Hepatocyte (in vitro differentiated cells): ENCODE measurements at regions not wholly inside any gene's neighbourhood (a gene's known extent, or its start where the extent isn't known, plus 50 kb on each side); places are given as distances from the start of the nearest gene placed in this dataset.

ENCODE experiments used
- CTCF ChIP-seq: fragments of 200-600 bp; sonication (generic); IDR thresholded peaks from 2 replicates; pipeline ENCODE4 v1.5.1; 2016; ENCODE audit warnings: antibody characterized with exemption, mild to moderate bottlenecking; ENCODE audit not compliant: poor library complexity
- EZH2 ChIP-seq: fragments of 200-600 bp; sonication (generic); IDR thresholded peaks from 2 replicates; pipeline ENCODE4 v1.6.1; 2016; ENCODE audit warnings: antibody characterized with exemption, mild to moderate bottlenecking, borderline replicate concordance
- EZH2phosphoT487 ChIP-seq: fragments of 200-600 bp; sonication (generic); IDR thresholded peaks from one replicate; pipeline ENCODE4 v1.6.1; 2018; ENCODE audit warnings: antibody characterized with exemption, mild to moderate bottlenecking, low read depth, moderate library complexity; ENCODE audit not compliant: unreplicated experiment, severe bottlenecking

DNA sequence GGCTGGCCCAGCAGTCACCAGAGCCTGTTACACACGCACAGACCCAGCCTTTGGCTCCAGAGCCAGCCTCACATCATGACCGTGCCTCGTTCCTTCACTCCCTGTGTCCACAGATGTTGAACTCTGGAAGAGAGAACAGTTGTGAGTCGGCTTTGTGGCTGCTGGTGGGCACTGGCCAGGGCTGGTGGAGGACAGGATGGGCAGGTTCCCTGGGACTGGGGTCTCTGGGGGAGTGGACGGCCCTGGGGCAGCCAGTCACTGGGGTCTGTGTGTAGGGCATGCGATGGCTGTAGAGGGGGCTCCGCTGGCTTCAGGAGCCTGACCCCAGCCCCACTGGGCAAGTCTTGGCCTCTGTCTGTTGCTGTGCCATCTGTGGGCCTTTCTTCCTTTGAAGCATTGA, 1070.1 kb downstream of the BRD1 start:
- TF ChIP-seq CTCF: no peak
- no peak for TF ChIP-seq EZH2phosphoT487
- no peak for TF ChIP-seq EZH2
